H9 (cell line): ENCODE measurements at regions not wholly inside any gene's neighbourhood (a gene's known extent, or its start where the extent isn't known, plus 50 kb on each side); places are given as distances from the start of the nearest gene placed in this dataset.

Experiments used
- DNase-seq: peaks from one replicate; pipeline ENCODE4 v3.0.0-alpha.2; 2017
- H2AFZ ChIP-seq: one replicate; pipeline ENCODE4 v1.6.1; 2013; ENCODE audit warnings: mild to moderate bottlenecking, low read length, control low read depth, moderate library complexity
- H2AK5ac ChIP-seq: 2 replicates; pipeline ENCODE4 v1.6.1; 2013; ENCODE audit warnings: low read length, control low read depth, mixed read lengths; ENCODE audit not compliant: insufficient read length
- H2BK120ac ChIP-seq: one replicate; pipeline ENCODE4 v1.6.1; 2013; ENCODE audit warnings: low read depth, mild to moderate bottlenecking, low read length, control low read depth, inconsistent platforms; ENCODE audit not compliant: poor library complexity, severe bottlenecking
- H2BK12ac ChIP-seq: 2 replicates; pipeline ENCODE4 v1.6.1; 2013; ENCODE audit warnings: low read length, control low read depth, mixed read lengths, low read depth; ENCODE audit not compliant: insufficient read length
- H2BK15ac ChIP-seq: 2 replicates; pipeline ENCODE4 v1.6.1; 2013; ENCODE audit warnings: low read depth, low read length, control low read depth
- H2BK20ac ChIP-seq: one replicate; pipeline ENCODE4 v1.6.1; 2013; ENCODE audit warnings: low read depth, mild to moderate bottlenecking, low read length, control low read depth, inconsistent platforms; ENCODE audit not compliant: poor library complexity, severe bottlenecking
- H2BK5ac ChIP-seq: 2 replicates; pipeline ENCODE4 v1.6.1; 2013; ENCODE audit warnings: low read length, control low read depth, mixed read lengths; ENCODE audit not compliant: insufficient read length
- H3K14ac ChIP-seq: 2 replicates; pipeline ENCODE4 v1.6.1; 2013; ENCODE audit warnings: low read length, control low read depth; ENCODE audit not compliant: insufficient read depth
- H3K18ac ChIP-seq: 2 replicates; pipeline ENCODE4 v1.6.1; 2013; ENCODE audit warnings: low read depth, mild to moderate bottlenecking, mixed read lengths, low read length, control low read depth; ENCODE audit not compliant: insufficient read length
- H3K23ac ChIP-seq: 2 replicates; pipeline ENCODE4 v1.6.1; 2013; ENCODE audit warnings: low read length, control low read depth, mixed read lengths, low read depth; ENCODE audit not compliant: insufficient read length
- H3K23me2 ChIP-seq: 2 replicates; pipeline ENCODE4 v1.6.1; 2013; ENCODE audit warnings: low read depth, mild to moderate bottlenecking, mixed read lengths, low read length, control low read depth; ENCODE audit not compliant: insufficient read length, poor library complexity, severe bottlenecking
- H3K27ac ChIP-seq: 2 replicates; pipeline ENCODE4 v1.5.1; 2013; ENCODE audit warnings: low read length, control low read depth, mixed read lengths, low read depth; ENCODE audit not compliant: insufficient read length
- H3K27me3 ChIP-seq: 2 replicates; pipeline ENCODE4 v1.6.1; 2013; ENCODE audit warnings: low read length, control low read depth, inconsistent platforms; ENCODE audit not compliant: insufficient read depth
- H3K4ac ChIP-seq: 2 replicates; pipeline ENCODE4 v1.6.1; 2013; ENCODE audit warnings: low read depth, mild to moderate bottlenecking, control low read depth, inconsistent platforms, low read length, moderate library complexity
- H3K4me1 ChIP-seq: 2 replicates; pipeline ENCODE4 v1.6.1; 2013; ENCODE audit warnings: low read length, control low read depth, inconsistent platforms; ENCODE audit not compliant: insufficient read depth
- H3K4me2 ChIP-seq: 2 replicates; pipeline ENCODE4 v1.6.1; 2013; ENCODE audit warnings: low read length, control low read depth, mixed read lengths; ENCODE audit not compliant: insufficient read length, insufficient read depth
- H3K56ac ChIP-seq: 2 replicates; pipeline ENCODE4 v1.6.1; 2013; ENCODE audit warnings: low read depth, mild to moderate bottlenecking, mixed read lengths, low read length, control low read depth; ENCODE audit not compliant: insufficient read length
- H3K79me1 ChIP-seq: 2 replicates; pipeline ENCODE4 v1.6.1; 2013; ENCODE audit warnings: low read depth, mild to moderate bottlenecking, moderate library complexity, low read length, control low read depth, inconsistent platforms; ENCODE audit not compliant: insufficient read depth, poor library complexity, severe bottlenecking
- H3K79me2 ChIP-seq: 2 replicates; pipeline ENCODE4 v1.6.1; 2013; ENCODE audit warnings: low read length, control low read depth, inconsistent platforms; ENCODE audit not compliant: insufficient read depth
- H3K9ac ChIP-seq: 2 replicates; pipeline ENCODE4 v1.6.1; 2013; ENCODE audit warnings: low read length, control low read depth, mixed read lengths; ENCODE audit not compliant: insufficient read length; ENCODE audit errors: extremely low read depth
- H3K9me3 ChIP-seq: one replicate; pipeline ENCODE4 v1.6.1; 2013; ENCODE audit warnings: low read depth, low read length, inconsistent platforms; ENCODE audit not compliant: control insufficient read depth
- H3T11ph ChIP-seq: one replicate; pipeline ENCODE4 v1.6.1; 2013; ENCODE audit warnings: mild to moderate bottlenecking, low read length, control low read depth, inconsistent platforms
- H4K20me1 ChIP-seq: one replicate; pipeline ENCODE4 v1.6.1; 2013; ENCODE audit not compliant: control insufficient read depth, insufficient read length, insufficient read depth
- H4K5ac ChIP-seq: 2 replicates; pipeline ENCODE4 v1.6.1; 2013; ENCODE audit warnings: low read depth, mild to moderate bottlenecking, mixed read lengths, low read length, control low read depth; ENCODE audit not compliant: insufficient read length
- H4K8ac ChIP-seq: replicated peaks from 2 replicates; pipeline ENCODE4 v1.6.1; 2013; ENCODE audit warnings: low read length, control low read depth, mixed read lengths, low read depth; ENCODE audit not compliant: insufficient read length
- H4K91ac ChIP-seq: 2 replicates; pipeline ENCODE4 v1.6.1; 2013; ENCODE audit warnings: low read depth, mild to moderate bottlenecking, moderate library complexity, mixed read lengths, low read length, control low read depth; ENCODE audit not compliant: insufficient read length
- H3K27ac Mint-ChIP-seq, 3 experiments: 2 replicates in 2 of 3; 3 replicates in 1 of 3; pipeline ENCODE4 v1.8.0; 2020 to 2021; ENCODE audit warnings: mixed read lengths in 3 of 3, mild to moderate bottlenecking in 1 of 3, moderate library complexity in 1 of 3
- H3K27me3 Mint-ChIP-seq: 2 replicates; pipeline ENCODE4 v1.8.0; 2021; ENCODE audit warnings: low read depth, mild to moderate bottlenecking, moderate library complexity, mixed read lengths
- H3K36me3 Mint-ChIP-seq, 3 experiments: 2 replicates in 2 of 3; 3 replicates in 1 of 3; pipeline ENCODE4 v1.8.0; 2020 to 2021; ENCODE audit warnings: low read depth in 3 of 3, mixed read lengths in 3 of 3; ENCODE audit not compliant: insufficient read depth in 1 of 3
- H3K4me1 Mint-ChIP-seq, 2 experiments: 2 replicates each; pipeline ENCODE4 v1.8.0; 2020; ENCODE audit warnings: mixed read lengths in 2 of 2
- H3K4me3 Mint-ChIP-seq, 2 experiments: 2 replicates in 1 of 2; 3 replicates in 1 of 2; pipeline ENCODE4 v1.8.0; 2020 to 2021; ENCODE audit warnings: mild to moderate bottlenecking in 2 of 2, mixed read lengths in 2 of 2, moderate library complexity in 1 of 2
- H3K9me3 Mint-ChIP-seq, 2 experiments: 2 replicates in 1 of 2; 3 replicates in 1 of 2; pipeline ENCODE4 v1.8.0; 2020; ENCODE audit warnings: mild to moderate bottlenecking in 2 of 2, mixed read lengths in 2 of 2, moderate library complexity in 1 of 2
- CTCF ChIP-seq: fragments of 200-600 bp; sonication (generic); conservative IDR thresholded peaks from 3 replicates; pipeline ENCODE4 v1.8.0; 2021; ENCODE audit warnings: antibody characterized with exemption, mild to moderate bottlenecking
- WGBS: extraction: QIAGEN DNeasy Blood & Tissue Kit; methylation state at CpG from one replicate; pipeline ENCODE4 v1.1.7; 2013; ENCODE audit warnings: missing lambda C conversion rate, low lambda C conversion rate, mixed read lengths; ENCODE audit not compliant: insufficient read length; ENCODE audit errors: extremely low coverage; 5-methylcytosine and 5-hydroxymethylcytosine counted together

GRCh38 chr6:113171882-113172281 is 685.3 kb upstream of the MARCKS start:
- Histone ChIP-seq H3K27me3 (no peaks in the 10 kb centered on the region), H3K4ac (no peak overlapping the region), H2BK20ac (no peak overlapping the region), H4K20me1 (no peaks in the 10 kb centered on the region), H3K79me1 (no peaks in the 10 kb centered on the region), H4K8ac (no peak overlapping the region), H4K5ac (no peak overlapping the region), H3K23me2 (no peaks in the 10 kb centered on the region), H3K4me2 (no peak overlapping the region), H3K14ac (no peak overlapping the region), H3K27ac (no peak overlapping the region), H2AFZ (no peak overlapping the region), H3T11ph (no peak overlapping the region), H3K18ac (no peak overlapping the region), H3K4me1 (no peaks in the 10 kb centered on the region), H3K23ac (no peak overlapping the region), H2BK5ac (no peak overlapping the region), H2BK12ac (no peak overlapping the region), H3K9me3 (no peaks in the 10 kb centered on the region), H4K91ac (no peak overlapping the region), H2BK120ac (no peak overlapping the region), H3K56ac (no peak overlapping the region), H2AK5ac (no peak overlapping the region), H2BK15ac (no peak overlapping the region), H3K9ac (no peak overlapping the region), H3K79me2 (no peaks in the 10 kb centered on the region)
- Mint-ChIP-seq H3K4me3 (no peak overlapping the region), H3K36me3 (peaks cover 3 to 6% (median 4%) of the 10 kb centered on the region in 3 experiments; a peak in 3 of 7 replicates), H3K27ac (no peak overlapping the region), H3K4me1 (no peaks in the 10 kb centered on the region), H3K9me3 (peaks cover 4 to 10% of the 10 kb centered on the region in 2 experiments; a peak in 4 of 5 replicates), H3K27me3 (no peaks in the 10 kb centered on the region)
- WGBS, result no CpG with 5 or more reads among the region's 3 CpGs
- DNase-seq, result no peak
- TF ChIP-seq CTCF, result no peak
